Glutamatergic neuron (in vitro differentiated cells): ENCODE measurements at regions not wholly inside any gene's neighbourhood (a gene's known extent, or its start where the extent isn't known, plus 50 kb on each side); places are given as distances from the start of the nearest gene placed in this dataset.
A peak's percentile ranks its signal among the peaks of the same experiment; 100 is the strongest.
"Not testable (repeated sequence)": the region's sequence is repeated elsewhere in the genome, so short reads cannot be mapped to it uniquely, and the experiment has no call there.

Source experiments
- DNase-seq: peaks from one replicate; pipeline ENCODE4 v3.0.0; 2022
- H3K27ac Mint-ChIP-seq: one replicate; pipeline ENCODE4 v1.8.0; 2020; ENCODE audit warnings: mild to moderate bottlenecking, mixed read lengths, inconsistent platforms; ENCODE audit not compliant: unreplicated experiment
- H3K27me3 Mint-ChIP-seq: one replicate; pipeline ENCODE4 v1.8.0; 2020; ENCODE audit warnings: mild to moderate bottlenecking, moderate library complexity, mixed read lengths, inconsistent platforms; ENCODE audit not compliant: unreplicated experiment
- H3K36me3 Mint-ChIP-seq: one replicate; pipeline ENCODE4 v1.8.0; 2020; ENCODE audit warnings: mild to moderate bottlenecking, mixed read lengths, inconsistent platforms; ENCODE audit not compliant: unreplicated experiment
- H3K4me1 Mint-ChIP-seq: one replicate; pipeline ENCODE4 v1.8.0; 2020; ENCODE audit warnings: mild to moderate bottlenecking, low read depth, mixed read lengths, inconsistent platforms; ENCODE audit not compliant: unreplicated experiment
- H3K4me3 Mint-ChIP-seq: one replicate; pipeline ENCODE4 v1.8.0; 2020; ENCODE audit warnings: mild to moderate bottlenecking, mixed read lengths, inconsistent platforms; ENCODE audit not compliant: unreplicated experiment
- H3K9me3 Mint-ChIP-seq: one replicate; pipeline ENCODE4 v1.8.0; 2020; ENCODE audit warnings: mild to moderate bottlenecking, moderate library complexity, mixed read lengths, inconsistent platforms; ENCODE audit not compliant: unreplicated experiment

DNA sequence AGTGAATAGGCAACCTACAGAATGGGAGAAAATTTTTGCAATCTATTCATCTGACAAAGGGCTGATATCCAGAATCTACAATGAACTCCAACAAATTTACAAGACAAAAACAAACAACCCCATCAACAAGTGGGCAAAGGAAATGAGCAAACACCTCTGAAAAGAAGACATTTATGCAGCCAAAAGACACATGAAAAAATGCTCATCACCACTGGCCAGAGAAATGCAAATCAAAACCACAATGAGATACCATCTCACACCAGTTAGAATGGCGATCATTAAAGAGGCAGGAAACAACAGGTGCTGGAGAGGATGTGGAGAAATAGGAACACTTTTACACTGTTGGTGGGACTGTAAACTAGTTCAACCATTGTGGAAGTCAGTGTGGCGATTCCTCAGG is 114.0 kb upstream of the ROPN1B start:
- H3K9me3 Mint-ChIP-seq, H3K36me3 Mint-ChIP-seq, H3K27me3 Mint-ChIP-seq, H3K4me1 Mint-ChIP-seq, H3K27ac Mint-ChIP-seq, DNase-seq, H3K4me3 Mint-ChIP-seq: not testable (repeated sequence)

DNA sequence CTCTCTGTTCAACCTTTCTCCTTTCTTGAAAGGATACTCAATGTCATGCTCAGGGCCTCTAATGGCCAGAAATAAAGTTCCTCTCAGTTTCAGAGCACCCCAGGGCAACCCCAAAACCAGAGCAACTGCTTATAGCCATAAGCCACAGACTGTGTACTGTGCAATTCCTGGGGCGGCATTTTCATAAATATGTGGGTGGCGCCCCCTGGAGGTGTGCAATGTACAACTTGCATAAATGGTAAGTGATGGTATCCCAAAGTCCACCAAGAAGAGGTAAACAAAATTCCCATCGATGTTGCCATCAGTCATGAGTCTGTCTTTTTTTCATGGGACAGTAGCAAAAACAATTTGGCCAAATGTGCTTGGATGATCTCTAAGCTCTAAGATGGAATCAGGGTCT is 108.4 kb upstream of the ROPN1B start:
- H3K9me3 Mint-ChIP-seq, H3K4me3 Mint-ChIP-seq, H3K27me3 Mint-ChIP-seq, DNase-seq, H3K4me1 Mint-ChIP-seq, H3K36me3 Mint-ChIP-seq, H3K27ac Mint-ChIP-seq: not testable (repeated sequence)

DNA sequence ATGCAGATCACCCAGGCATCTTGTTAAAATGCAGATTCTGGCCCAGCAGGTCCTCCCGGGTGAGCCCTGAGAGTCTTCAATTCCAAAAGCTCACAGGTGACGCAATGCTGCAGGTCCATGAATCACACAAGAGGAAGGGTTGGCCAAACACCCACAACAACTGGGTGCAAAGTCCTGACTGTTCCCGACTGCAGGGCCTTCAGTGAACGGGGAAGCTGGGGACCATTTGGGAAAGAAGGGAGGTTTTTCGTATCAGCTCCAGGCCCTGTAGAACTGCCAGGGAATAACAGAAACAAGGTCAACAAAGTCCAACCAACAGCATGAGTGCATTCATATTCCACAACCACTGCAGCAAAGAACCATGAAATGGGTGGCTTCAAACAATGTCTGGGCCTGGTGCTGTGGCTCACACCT is 106.1 kb upstream of the ROPN1B start:
- H3K36me3 Mint-ChIP-seq, DNase-seq, H3K27ac Mint-ChIP-seq, H3K4me3 Mint-ChIP-seq, H3K27me3 Mint-ChIP-seq, H3K4me1 Mint-ChIP-seq, H3K9me3 Mint-ChIP-seq: not testable (repeated sequence)

DNA sequence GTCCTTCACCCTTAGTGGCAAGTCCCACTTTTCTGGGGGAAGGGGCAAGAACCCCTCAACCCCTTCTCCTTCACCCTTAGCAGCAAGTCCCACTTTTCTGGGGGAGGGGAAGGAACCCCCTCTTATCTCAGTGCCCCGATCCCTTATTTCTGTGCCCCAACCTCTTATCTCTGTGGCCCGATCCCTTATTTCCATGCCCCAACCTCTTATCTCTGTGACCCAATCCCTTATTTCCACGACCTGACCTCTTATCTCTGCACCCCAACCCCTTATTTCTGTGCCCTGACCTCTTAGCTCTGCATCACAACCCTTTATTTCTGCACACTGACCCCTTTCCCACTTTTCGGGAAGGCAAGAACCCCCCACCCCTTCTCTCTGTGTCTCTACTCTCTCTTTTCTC is 104.4 kb upstream of the ROPN1B start:
- H3K9me3 Mint-ChIP-seq, H3K4me3 Mint-ChIP-seq, DNase-seq, H3K4me1 Mint-ChIP-seq, H3K27ac Mint-ChIP-seq, H3K27me3 Mint-ChIP-seq, H3K36me3 Mint-ChIP-seq: not testable (repeated sequence)

DNA sequence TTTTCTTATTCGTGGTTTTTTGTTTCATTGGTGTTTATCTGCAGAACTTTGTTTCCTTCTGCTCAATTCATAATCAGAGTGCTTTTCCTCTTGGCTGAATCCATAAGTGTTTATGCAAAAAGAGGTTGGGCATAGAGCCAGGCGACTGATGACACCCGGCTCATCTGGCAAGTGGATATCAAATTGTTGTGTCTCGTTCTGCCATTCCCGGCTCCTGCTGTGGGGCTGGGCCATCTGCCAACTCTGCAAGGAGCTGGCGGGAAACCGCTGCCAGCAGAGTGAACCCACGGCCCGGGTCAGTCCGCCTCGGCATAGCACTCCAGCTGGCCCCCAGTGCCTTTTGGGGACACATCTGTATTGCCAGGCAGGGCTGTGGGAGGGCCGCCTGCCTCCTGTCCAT is 83.0 kb upstream of the ROPN1B start:
- DNase-seq, H3K27me3 Mint-ChIP-seq, H3K4me1 Mint-ChIP-seq, H3K4me3 Mint-ChIP-seq, H3K9me3 Mint-ChIP-seq, H3K27ac Mint-ChIP-seq: not testable (repeated sequence)
- peaks cover 25% of the 10 kb centered on the region for H3K36me3 Mint-ChIP-seq

DNA sequence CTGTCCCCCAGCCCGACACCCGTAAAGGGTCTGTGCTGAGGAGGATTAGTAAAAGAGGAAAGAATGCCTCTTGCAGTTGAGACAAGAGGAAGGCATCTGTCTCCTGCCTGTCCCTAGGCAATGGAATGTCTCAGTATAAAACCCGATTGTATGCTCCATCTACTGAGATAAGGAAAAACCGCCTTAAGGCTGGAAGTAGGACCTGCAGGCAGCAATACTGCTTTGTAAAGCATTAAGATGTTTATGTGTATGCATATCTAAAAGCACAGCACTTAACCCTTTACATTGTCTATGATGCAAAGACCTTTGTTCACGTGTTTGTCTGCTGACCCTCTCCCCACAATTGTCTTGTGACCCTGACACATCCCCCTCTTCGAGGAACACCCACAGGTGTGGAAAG is 69.8 kb upstream of the ROPN1B start:
- H3K36me3 Mint-ChIP-seq, DNase-seq, H3K4me3 Mint-ChIP-seq, H3K27me3 Mint-ChIP-seq, H3K4me1 Mint-ChIP-seq, H3K9me3 Mint-ChIP-seq, H3K27ac Mint-ChIP-seq: not testable (repeated sequence)

DNA sequence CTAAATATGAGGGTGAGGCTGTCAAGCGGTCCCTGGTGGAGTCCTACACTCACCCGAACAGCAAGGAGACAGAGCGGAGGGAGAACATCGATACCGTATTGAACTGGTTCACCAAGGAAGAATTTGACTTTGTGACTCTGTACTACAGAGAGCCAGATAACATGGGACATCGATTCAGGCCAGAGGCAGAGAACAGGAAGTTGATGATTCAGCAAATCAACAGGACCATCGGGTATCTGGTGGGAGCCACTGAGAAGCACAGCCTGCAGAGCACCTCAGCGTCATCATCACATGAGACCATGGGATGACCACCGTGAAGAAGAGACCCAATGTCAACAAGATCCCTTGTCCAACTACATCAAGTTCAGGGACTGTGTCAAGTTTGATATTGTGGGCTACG is 67.5 kb upstream of the ROPN1B start:
- H3K36me3 Mint-ChIP-seq, result peaks cover 11% of the 10 kb centered on the region
- not testable (repeated sequence) for H3K9me3 Mint-ChIP-seq, H3K27me3 Mint-ChIP-seq, DNase-seq, H3K4me1 Mint-ChIP-seq, H3K27ac Mint-ChIP-seq, H3K4me3 Mint-ChIP-seq

DNA sequence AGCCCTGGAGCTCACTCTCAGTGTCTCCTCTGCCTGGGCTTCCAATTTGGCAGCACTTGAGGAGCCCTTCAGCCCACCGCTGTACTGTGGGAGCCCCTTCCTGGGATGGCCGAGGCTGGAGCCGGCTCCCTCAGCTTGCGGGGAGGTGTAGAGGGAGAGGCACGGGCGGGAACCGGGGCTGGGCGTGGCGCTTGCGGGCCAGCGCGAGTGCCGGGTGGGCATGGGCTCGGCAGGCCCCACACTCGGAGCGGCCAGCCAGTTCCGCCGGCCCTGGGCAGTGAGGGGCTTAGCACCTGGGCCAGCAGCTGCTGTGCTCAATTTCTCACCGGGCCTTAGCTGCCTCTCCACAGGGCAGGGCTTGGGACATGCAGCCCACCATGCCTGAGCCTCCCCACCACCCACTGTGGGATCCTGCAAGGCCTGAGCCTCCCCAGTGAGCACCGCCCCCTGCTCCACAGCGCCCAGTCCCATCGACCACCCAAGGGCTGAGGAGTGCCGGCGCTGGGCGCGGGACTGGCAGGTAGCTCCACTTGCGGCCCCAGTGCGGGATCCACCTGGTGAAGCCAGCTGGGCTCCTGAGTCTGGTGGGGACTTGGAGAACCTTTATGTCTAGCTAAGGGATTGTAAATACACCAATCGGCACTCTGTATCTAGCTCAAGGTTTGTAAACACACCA is 65.1 kb upstream of the ROPN1B start:
- not testable (repeated sequence) for H3K27me3 Mint-ChIP-seq, H3K4me3 Mint-ChIP-seq, H3K4me1 Mint-ChIP-seq, DNase-seq, H3K27ac Mint-ChIP-seq, H3K9me3 Mint-ChIP-seq
- peaks cover 11% of the 10 kb centered on the region for H3K36me3 Mint-ChIP-seq

DNA sequence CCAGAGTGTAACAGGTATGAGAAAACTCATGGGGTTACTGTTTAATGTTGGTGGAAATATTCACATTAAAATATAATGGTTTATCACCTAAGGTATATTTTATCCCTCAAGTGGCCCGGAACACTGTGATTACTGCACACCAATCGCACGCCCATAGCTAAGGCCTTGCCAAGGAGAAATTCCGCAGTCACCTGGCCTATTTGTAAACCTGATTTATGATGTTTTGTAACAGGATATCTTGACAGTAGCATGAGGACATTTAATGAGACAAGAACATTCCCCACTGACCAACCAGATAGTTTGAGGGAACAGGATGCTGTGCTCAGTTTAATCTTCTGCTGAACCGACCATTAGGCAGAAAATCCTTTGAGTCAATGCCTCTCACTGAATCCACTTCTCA is 61.7 kb upstream of the ROPN1B start:
- H3K27ac Mint-ChIP-seq, H3K4me3 Mint-ChIP-seq, H3K27me3 Mint-ChIP-seq, H3K36me3 Mint-ChIP-seq, H3K9me3 Mint-ChIP-seq, DNase-seq: not testable (repeated sequence)
- H3K4me1 Mint-ChIP-seq, result peaks cover 13% of the 10 kb centered on the region

DNA sequence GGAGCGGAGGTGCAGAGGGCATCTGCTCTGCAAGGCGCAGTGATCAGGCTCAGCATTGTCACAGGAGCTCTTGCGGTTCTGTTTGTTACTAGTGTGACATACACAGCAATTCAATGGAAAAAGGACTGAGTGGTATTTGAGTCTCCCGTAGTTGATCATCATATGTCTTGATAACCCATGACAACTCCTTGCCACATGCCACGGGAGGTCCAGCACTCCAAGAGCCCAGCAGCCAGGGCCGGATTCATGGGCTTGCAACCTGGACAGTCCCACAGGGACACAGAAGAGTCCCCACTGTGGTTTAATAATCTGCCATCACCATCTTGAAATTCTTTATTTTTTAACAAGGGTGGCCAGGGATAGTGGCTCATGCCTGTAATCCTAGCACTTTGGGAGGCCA is 58.1 kb upstream of the ROPN1B start:
- H3K4me3 Mint-ChIP-seq, result peak overlapping the region; percentile 7
- peak overlapping the region; percentile 89 for H3K27ac Mint-ChIP-seq

DNA sequence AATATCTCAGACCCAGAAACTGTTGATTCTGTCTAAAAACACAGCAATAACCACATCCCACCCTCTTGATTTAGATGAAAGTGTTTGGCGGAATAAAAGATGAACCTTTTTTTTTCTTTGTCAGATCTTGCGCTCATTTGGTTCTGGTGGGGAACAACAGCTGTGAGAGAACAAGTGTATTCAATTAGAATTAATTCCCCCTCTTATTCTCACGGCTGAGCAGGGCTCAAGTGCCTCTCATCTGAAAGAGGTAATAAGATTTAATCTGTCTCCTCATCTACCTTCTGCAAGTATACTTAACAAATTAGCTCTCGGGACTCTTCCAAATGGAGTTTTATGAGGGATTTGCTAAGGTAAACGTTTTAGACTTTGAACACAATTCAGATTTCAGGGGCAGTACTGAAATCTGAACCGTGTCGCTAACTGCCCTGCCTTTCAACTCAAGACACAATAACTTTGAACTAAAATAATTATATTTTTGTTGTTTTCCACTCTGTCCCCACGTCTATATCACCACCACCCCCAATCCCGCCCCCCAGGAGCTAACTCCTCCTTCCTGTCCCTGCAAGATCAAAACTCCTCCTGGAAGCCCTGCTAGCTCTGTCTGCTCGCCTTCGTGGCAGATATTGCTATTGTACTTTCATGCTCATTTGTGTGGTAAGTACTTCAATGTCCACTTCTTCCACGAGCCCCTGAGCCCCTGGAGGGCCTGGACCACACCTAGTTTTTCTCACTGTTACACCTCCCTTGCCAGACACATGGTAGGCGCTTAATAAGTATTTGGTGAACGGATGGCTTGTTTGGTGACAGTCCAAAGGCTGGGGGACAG is 54.2 kb upstream of the ROPN1B start:
- Mint-ChIP-seq H3K27ac (peak overlapping the region; percentile 55), H3K4me1 (peaks cover 20% of the 10 kb centered on the region), H3K4me3 (peak overlapping the region; percentile 82)
- H3K9me3 Mint-ChIP-seq, DNase-seq, H3K36me3 Mint-ChIP-seq, H3K27me3 Mint-ChIP-seq: not testable (repeated sequence)

More for the DNA sequence above, 58.1 kb upstream of the ROPN1B start:
- H3K4me1 Mint-ChIP-seq, result peaks cover 20% of the 10 kb centered on the region
- not testable (repeated sequence) for H3K9me3 Mint-ChIP-seq, H3K27me3 Mint-ChIP-seq, H3K36me3 Mint-ChIP-seq, DNase-seq

DNA sequence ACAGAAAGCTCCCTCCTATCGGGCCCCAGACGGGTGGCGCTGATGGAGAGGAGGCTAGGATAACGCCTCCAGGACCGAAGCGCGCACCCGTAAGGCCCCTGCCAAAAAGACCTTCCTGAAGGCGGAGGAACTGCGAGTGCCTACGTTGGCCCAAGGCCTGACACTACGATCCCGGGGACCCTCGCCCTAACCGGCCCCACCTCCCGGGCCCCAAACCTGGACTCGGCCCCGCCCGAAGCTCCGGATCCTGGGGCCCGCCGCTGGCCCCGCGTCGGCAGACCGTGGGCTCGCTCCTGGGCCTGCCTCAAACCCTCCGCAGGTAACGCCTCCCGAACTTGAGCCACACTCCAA is 53.6 kb upstream of the ROPN1B start:
- Mint-ChIP-seq H3K4me3 (peak overlapping the region; percentile 82), H3K27ac (peak overlapping the region; percentile 55), H3K4me1 (peaks cover 20% of the 10 kb centered on the region)
- DNase-seq, H3K27me3 Mint-ChIP-seq, H3K9me3 Mint-ChIP-seq, H3K36me3 Mint-ChIP-seq: not testable (repeated sequence)
